Osteocyte (in vitro differentiated cells): ENCODE measurements at regions not wholly inside any gene's neighbourhood (a gene's known extent, or its start where the extent isn't known, plus 50 kb on each side); places are given as distances from the start of the nearest gene placed in this dataset.

ENCODE experiments used
- DNase-seq: peaks from one replicate; pipeline ENCODE4 v3.0.0; 2021; ENCODE audit warnings: mixed read lengths; ENCODE audit not compliant: unreplicated experiment; ENCODE audit errors: extremely low spot score
- H3K27ac Mint-ChIP-seq: one replicate; pipeline ENCODE4 v1.8.0; 2021; ENCODE audit warnings: mild to moderate bottlenecking, mixed read lengths; ENCODE audit not compliant: unreplicated experiment
- H3K27me3 Mint-ChIP-seq: one replicate; pipeline ENCODE4 v1.8.0; 2021; ENCODE audit warnings: mixed read lengths; ENCODE audit not compliant: unreplicated experiment
- H3K36me3 Mint-ChIP-seq: one replicate; pipeline ENCODE4 v1.8.0; 2021; ENCODE audit warnings: mixed read lengths; ENCODE audit not compliant: unreplicated experiment
- H3K4me1 Mint-ChIP-seq: one replicate; pipeline ENCODE4 v1.8.0; 2021; ENCODE audit warnings: mixed read lengths; ENCODE audit not compliant: unreplicated experiment
- H3K4me3 Mint-ChIP-seq: one replicate; pipeline ENCODE4 v1.8.0; 2021; ENCODE audit warnings: mild to moderate bottlenecking, moderate library complexity, mixed read lengths; ENCODE audit not compliant: unreplicated experiment
- H3K9me3 Mint-ChIP-seq: one replicate; pipeline ENCODE4 v1.8.0; 2021; ENCODE audit warnings: mixed read lengths; ENCODE audit not compliant: unreplicated experiment
- TF ChIP-seq, protein P1 (sequence below): fragments of 200-600 bp; sonication (generic); IDR thresholded peaks from 2 replicates; pipeline ENCODE4 v1.5.0; 2021; ENCODE audit warnings: antibody characterized with exemption, mild to moderate bottlenecking, moderate library complexity

- Mint-ChIP-seq H3K36me3 (no peaks in the 10 kb centered on the region), H3K9me3 (peaks cover 19% of the 10 kb centered on the region), H3K27ac (no peak overlapping the region), H3K4me1 (peaks cover 8% of the 10 kb centered on the region), H3K4me3 (no peak overlapping the region), H3K27me3 (no peaks in the 10 kb centered on the region)
- DNase-seq = no peak
- TF ChIP-seq, protein P1, sequence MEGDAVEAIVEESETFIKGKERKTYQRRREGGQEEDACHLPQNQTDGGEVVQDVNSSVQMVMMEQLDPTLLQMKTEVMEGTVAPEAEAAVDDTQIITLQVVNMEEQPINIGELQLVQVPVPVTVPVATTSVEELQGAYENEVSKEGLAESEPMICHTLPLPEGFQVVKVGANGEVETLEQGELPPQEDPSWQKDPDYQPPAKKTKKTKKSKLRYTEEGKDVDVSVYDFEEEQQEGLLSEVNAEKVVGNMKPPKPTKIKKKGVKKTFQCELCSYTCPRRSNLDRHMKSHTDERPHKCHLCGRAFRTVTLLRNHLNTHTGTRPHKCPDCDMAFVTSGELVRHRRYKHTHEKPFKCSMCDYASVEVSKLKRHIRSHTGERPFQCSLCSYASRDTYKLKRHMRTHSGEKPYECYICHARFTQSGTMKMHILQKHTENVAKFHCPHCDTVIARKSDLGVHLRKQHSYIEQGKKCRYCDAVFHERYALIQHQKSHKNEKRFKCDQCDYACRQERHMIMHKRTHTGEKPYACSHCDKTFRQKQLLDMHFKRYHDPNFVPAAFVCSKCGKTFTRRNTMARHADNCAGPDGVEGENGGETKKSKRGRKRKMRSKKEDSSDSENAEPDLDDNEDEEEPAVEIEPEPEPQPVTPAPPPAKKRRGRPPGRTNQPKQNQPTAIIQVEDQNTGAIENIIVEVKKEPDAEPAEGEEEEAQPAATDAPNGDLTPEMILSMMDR = no peak
These were observed 370.8 kb downstream of the TLE1 start for GRCh38 chr9:81318571-81318970.

DNA sequence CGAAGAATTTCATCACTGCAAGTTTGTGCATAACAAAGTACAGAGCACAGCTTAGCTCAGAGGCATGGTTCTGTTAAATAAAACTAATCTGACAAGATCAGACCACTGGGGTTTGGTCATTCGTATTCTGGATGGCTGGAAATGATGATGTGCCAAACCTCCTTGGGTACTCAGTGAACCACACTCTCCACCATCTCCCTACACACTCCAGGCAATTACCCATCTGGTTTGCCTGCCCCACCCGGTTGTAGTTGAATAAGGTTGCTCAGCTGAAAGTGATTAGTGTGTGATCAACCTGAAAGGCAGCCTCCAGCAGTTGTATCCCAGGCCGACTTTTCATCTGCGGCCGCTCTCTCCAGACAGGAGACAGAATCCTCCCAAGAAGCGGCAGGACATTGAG lies 371.4 kb downstream of the TLE1 start:
- Mint-ChIP-seq H3K4me1 (peaks cover 8% of the 10 kb centered on the region), H3K27ac (no peak overlapping the region), H3K27me3 (no peaks in the 10 kb centered on the region), H3K36me3 (no peaks in the 10 kb centered on the region), H3K9me3 (peaks cover 15% of the 10 kb centered on the region), H3K4me3 (no peak overlapping the region)
- DNase-seq = no peak
- TF ChIP-seq, protein P1 = no peak

GRCh38 chr9:81317223-81317622 lies 372.1 kb downstream of the TLE1 start:
- H3K4me1 Mint-ChIP-seq = peaks cover 8% of the 10 kb centered on the region
- H3K36me3 Mint-ChIP-seq = no peaks in the 10 kb centered on the region
- TF ChIP-seq, protein P1 = no peak
- no peak overlapping the region for H3K27ac Mint-ChIP-seq
- no peaks in the 10 kb centered on the region for H3K27me3 Mint-ChIP-seq
- H3K4me3 Mint-ChIP-seq = no peak overlapping the region
- peaks cover 13% of the 10 kb centered on the region for H3K9me3 Mint-ChIP-seq
- DNase-seq = no peak

GRCh38 chr9:81314490-81314889 lies 374.9 kb downstream of the TLE1 start:
- no peaks in the 10 kb centered on the region for H3K36me3 Mint-ChIP-seq
- H3K27ac Mint-ChIP-seq = no peak overlapping the region
- peaks cover 13% of the 10 kb centered on the region for H3K9me3 Mint-ChIP-seq
- peaks cover 8% of the 10 kb centered on the region for H3K4me1 Mint-ChIP-seq
- TF ChIP-seq, protein P1 = no peak
- H3K27me3 Mint-ChIP-seq = no peaks in the 10 kb centered on the region
- H3K4me3 Mint-ChIP-seq = no peak overlapping the region
- DNase-seq = no peak

DNA sequence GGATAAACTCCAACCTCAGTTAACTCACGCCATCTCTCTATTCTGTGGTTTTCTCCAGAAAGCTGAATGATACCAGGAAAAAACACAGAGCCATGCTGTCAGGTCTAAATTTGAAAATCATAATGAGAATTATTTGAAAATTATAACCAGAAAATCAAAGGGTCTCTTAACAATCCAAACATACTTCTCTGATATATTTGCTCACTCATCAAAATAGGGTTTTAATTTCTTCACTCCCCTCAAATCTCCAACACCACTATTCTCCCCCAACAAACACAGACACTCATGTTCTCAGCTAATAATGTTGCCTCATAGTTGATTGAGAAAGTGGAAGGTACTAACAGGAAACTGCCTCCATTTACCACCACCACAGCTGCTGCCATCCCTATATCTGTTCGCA lies 375.5 kb downstream of the TLE1 start:
- peaks cover 7% of the 10 kb centered on the region for H3K4me1 Mint-ChIP-seq
- no peaks in the 10 kb centered on the region for H3K36me3 Mint-ChIP-seq
- no peak overlapping the region for H3K4me3 Mint-ChIP-seq
- TF ChIP-seq, protein P1 = no peak
- no peaks in the 10 kb centered on the region for H3K27me3 Mint-ChIP-seq
- H3K27ac Mint-ChIP-seq = no peak overlapping the region
- DNase-seq = no peak
- peaks cover 13% of the 10 kb centered on the region for H3K9me3 Mint-ChIP-seq
